ENCODE measurements at regions not wholly inside any gene's neighbourhood (a gene's known extent, or its start where the extent isn't known, plus 50 kb on each side); places are given as distances from the start of the nearest gene placed in this dataset.

DNA sequence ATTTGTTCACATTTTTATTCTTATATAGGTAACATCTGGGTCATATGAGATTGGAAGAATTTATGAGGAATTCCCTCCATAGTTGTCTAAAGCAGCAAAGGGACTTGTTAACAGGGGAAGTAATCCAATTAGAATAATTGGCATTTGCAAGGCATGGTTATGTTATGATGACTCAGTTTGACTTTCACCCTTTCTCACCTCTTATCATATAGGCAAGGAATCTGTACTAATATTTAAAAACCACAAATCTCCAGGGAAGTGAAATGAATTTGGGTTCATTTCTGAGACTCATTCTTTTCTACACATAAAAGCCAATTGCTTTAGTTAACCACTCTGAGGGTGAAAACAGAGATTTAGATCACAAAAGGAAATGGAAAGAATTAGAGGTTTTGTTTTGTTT lies 281.5 kb upstream of the DKK2 start:
- no peak for DNase-seq
- no peaks in the 10 kb centered on the region for H3K36me3 Mint-ChIP-seq (ENCODE audit: low read depth)
- no peaks in the 10 kb centered on the region for H3K9me3 Mint-ChIP-seq
- peaks cover 45% of the 10 kb centered on the region for H3K4me1 Mint-ChIP-seq (ENCODE audit: low read depth)
- peak overlapping the region; percentile 4; the same call in 1 of the 2 replicates for H3K27ac Mint-ChIP-seq
- TF ChIP-seq, protein P1, sequence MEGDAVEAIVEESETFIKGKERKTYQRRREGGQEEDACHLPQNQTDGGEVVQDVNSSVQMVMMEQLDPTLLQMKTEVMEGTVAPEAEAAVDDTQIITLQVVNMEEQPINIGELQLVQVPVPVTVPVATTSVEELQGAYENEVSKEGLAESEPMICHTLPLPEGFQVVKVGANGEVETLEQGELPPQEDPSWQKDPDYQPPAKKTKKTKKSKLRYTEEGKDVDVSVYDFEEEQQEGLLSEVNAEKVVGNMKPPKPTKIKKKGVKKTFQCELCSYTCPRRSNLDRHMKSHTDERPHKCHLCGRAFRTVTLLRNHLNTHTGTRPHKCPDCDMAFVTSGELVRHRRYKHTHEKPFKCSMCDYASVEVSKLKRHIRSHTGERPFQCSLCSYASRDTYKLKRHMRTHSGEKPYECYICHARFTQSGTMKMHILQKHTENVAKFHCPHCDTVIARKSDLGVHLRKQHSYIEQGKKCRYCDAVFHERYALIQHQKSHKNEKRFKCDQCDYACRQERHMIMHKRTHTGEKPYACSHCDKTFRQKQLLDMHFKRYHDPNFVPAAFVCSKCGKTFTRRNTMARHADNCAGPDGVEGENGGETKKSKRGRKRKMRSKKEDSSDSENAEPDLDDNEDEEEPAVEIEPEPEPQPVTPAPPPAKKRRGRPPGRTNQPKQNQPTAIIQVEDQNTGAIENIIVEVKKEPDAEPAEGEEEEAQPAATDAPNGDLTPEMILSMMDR (IDR thresholded peaks at IDR 0.05) = no peak
- H3K4me3 Mint-ChIP-seq = no peak overlapping the region
- 0 out of 2 replicates have a peak, but pooled peaks cover 1% of the 10 kb centered on the region for H3K27me3 Mint-ChIP-seq (ENCODE audit: insufficient read depth)

DNA sequence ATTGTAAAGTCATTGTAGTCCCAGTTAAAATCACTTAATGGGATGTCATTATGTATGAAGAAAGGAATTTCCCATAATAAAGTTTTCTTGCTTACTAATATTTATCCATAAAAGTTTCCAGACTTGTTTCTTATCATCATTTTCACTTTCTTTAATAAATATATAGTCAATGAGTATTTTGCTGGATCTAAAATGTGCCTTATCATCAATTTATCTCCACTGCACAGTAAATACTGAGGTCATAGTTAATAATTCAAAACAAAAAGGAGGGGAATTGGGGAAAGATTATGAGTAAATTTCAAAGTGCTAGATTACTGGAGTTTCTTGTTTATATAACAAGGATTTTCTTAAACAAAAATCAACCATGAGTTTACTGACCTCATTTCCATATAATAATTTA lies 279.5 kb upstream of the DKK2 start:
- H3K9me3 Mint-ChIP-seq = peaks cover 2% of the 10 kb centered on the region; the same call in 1 of the 2 replicates
- H3K27me3 Mint-ChIP-seq (ENCODE audit: insufficient read depth) = 0 out of 2 replicates have a peak, but pooled peaks cover 1% of the 10 kb centered on the region
- TF ChIP-seq, protein P1 (IDR thresholded peaks at IDR 0.05) = no peak
- no peak overlapping the region for H3K4me3 Mint-ChIP-seq
- H3K27ac Mint-ChIP-seq = no peak overlapping the region
- H3K36me3 Mint-ChIP-seq (ENCODE audit: low read depth) = no peaks in the 10 kb centered on the region
- H3K4me1 Mint-ChIP-seq (ENCODE audit: low read depth) = peaks cover 52% of the 10 kb centered on the region
- DNase-seq = no peak

DNA sequence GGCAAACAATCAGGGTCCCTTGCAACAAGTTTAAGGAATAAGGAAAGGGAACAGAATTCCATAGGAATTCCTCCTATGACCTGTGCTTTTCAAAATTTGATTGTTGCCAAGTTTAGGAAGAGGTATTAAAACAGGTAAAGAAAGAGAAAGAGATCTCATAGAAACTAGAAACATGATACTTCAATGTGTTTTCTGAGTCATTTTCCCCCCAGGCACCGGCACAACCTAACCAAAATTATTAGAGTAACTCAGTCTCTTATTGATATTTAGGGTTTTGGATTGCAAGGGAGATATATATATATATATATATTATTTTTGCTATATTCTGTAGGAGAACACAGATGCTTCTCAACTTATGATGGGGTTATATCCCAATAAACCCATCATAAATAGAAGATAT lies 278.0 kb upstream of the DKK2 start:
- DNase-seq = no peak
- Mint-ChIP-seq H3K4me1 (ENCODE audit: low read depth) (peaks cover 46% of the 10 kb centered on the region), H3K9me3 (peaks cover 4% of the 10 kb centered on the region; the same call in 1 of the 2 replicates), H3K27me3 (ENCODE audit: insufficient read depth) (no peaks in the 10 kb centered on the region), H3K4me3 (no peak overlapping the region), H3K27ac (no peak overlapping the region), H3K36me3 (ENCODE audit: low read depth) (no peaks in the 10 kb centered on the region)
- TF ChIP-seq, protein P1 (IDR thresholded peaks at IDR 0.05) = no peak

DNA sequence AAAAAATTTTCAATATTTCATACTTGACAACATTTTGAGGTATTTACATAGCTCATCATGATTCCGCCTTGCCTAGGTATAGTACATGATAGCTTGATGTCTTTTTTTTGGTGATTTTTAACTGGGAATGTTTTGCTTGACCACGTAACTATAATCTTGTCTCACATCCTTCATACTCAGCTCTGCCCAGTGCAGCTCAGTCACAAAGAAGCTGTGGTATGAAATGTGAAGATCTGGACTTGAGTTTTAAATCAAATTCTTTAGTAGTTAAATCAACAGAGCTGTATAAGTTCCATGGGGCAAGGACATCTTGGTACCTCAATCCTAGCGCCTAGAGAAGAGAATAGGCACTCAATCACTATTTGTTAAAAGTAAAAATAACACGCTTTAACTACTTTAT lies 276.3 kb upstream of the DKK2 start:
- DNase-seq = peak; percentile 39
- H3K4me3 Mint-ChIP-seq = no peak overlapping the region
- H3K4me1 Mint-ChIP-seq (ENCODE audit: low read depth) = peaks cover 28% of the 10 kb centered on the region
- TF ChIP-seq, protein P1 (IDR thresholded peaks at IDR 0.05) = no peak
- H3K27ac Mint-ChIP-seq = no peak overlapping the region
- peaks cover 4% of the 10 kb centered on the region; the same call in 1 of the 2 replicates for H3K9me3 Mint-ChIP-seq
- H3K36me3 Mint-ChIP-seq (ENCODE audit: low read depth) = no peaks in the 10 kb centered on the region
- H3K27me3 Mint-ChIP-seq (ENCODE audit: insufficient read depth) = no peaks in the 10 kb centered on the region

DNA sequence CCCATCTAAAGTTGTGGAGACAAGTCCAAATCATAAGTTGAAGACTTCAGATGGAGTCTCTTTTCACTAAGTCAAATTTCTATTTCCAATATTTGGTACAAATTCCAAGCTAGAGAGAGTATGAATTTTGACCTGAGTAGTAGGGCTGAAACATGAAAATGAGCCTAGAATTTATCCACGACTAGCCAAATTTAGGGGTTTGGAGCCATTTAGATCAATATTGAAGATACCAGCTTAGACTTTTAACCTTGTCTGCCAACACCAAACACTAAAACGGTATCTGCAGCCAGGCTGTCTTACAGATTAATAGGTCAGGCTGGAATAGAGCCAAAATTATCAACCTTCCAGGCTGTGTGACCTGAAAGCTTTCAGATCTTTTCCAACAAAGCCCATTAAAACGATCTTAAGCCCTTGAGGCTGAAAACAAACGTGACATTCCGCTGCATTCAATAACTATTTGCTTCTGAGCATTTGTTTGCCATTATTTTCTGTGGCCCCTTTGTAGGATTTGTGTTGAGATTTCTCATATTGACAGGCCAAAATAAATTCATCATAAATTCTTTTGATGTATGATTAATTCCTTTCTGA lies 268.7 kb upstream of the DKK2 start:
- no peak for DNase-seq
- no peak overlapping the region for H3K4me3 Mint-ChIP-seq
- H3K4me1 Mint-ChIP-seq (ENCODE audit: low read depth) = peaks cover 14% of the 10 kb centered on the region
- TF ChIP-seq, protein P1 (IDR thresholded peaks at IDR 0.05) = no peak
- H3K36me3 Mint-ChIP-seq (ENCODE audit: low read depth) = no peaks in the 10 kb centered on the region
- no peaks in the 10 kb centered on the region for H3K9me3 Mint-ChIP-seq
- H3K27ac Mint-ChIP-seq = no peak overlapping the region
- H3K27me3 Mint-ChIP-seq (ENCODE audit: insufficient read depth) = no peaks in the 10 kb centered on the region
